ENCODE measurements at regions not wholly inside any gene's neighbourhood (a gene's known extent, or its start where the extent isn't known, plus 50 kb on each side); places are given as distances from the start of the nearest gene placed in this dataset.

- ATAC-seq (no peak), FAIRE-seq (no peak), DNase-seq (ENCODE audit: low spot score) (no peak)
- Histone ChIP-seq H3K27me3 (ENCODE audit: control insufficient read depth in 1 of 2, insufficient read depth in 2 of 2, low read length in 2 of 2) (0 out of 5 replicates have a peak, but pooled peaks cover 0 to 4% of the 10 kb centered on the region in 2 experiments), H3K4me3 (replicated peaks in 1 of 3; ENCODE audit: insufficient read depth in 1 of 3, low read depth in 2 of 3, low read length in 3 of 3) (no peak overlapping the region), H4K20me1 (ENCODE audit: insufficient read depth, low read length) (no peaks in the 10 kb centered on the region), H2AFZ (ENCODE audit: low read length) (no peak overlapping the region), H3K79me2 (ENCODE audit: insufficient read depth, low read length) (no peaks in the 10 kb centered on the region), H3K9ac (ENCODE audit: insufficient read depth, low read depth, low read length) (no peak overlapping the region), H3K4me2 (ENCODE audit: low read depth, low read length) (no peak overlapping the region), H3K27ac (ENCODE audit: extremely low read length, insufficient read depth, low read length) (no peak overlapping the region), H3K9me3 (ENCODE audit: low read length) (no peaks in the 10 kb centered on the region), H3K4me1 (ENCODE audit: insufficient read depth, low read length) (no peaks in the 10 kb centered on the region), H3K36me3 (replicated peaks in 1 of 2; ENCODE audit: control insufficient read depth in 1 of 2, insufficient read depth in 2 of 2, low read length in 2 of 2) (no peaks in the 10 kb centered on the region)
- POLR2A ChIA-PET: no interaction called here
- CTCF ChIA-PET (ENCODE audit: low intra/inter-chr PET ratio, low total read pairs): no interaction called here
- intact Hi-C loops (cut with micrococcal nuclease; ENCODE audit: unreplicated experiment) (no loop called here), in situ Hi-C loops (cut with HindIII; ENCODE audit: extremely low pct_ligation_motif_present, low pct_unique_long_range_greater_than_20kb) (no loop called here)
- 1% methylated on average over 3 of the region's 3 CpGs for WGBS (ENCODE audit: low lambda C conversion rate)
- BruUV-seq (replicated peaks): no TSS peak
- TF ChIP-seq ZNF543 (CRISPR knock-in tag; IDR thresholded peaks at IDR 0.05): no peak
- TF ChIP-seq ZNF382 (CRISPR knock-in tag; IDR thresholded peaks at IDR 0.05; ENCODE audit: borderline replicate concordance): no peak
- no peak for TF ChIP-seq WIZ (CRISPR knock-in tag; IDR thresholded peaks at IDR 0.05)
- TF ChIP-seq PATZ1 (CRISPR knock-in tag; IDR thresholded peaks at IDR 0.05): no peak
- no peak for TF ChIP-seq ZNF343 (CRISPR knock-in tag; IDR thresholded peaks at IDR 0.05)
- no peak for TF ChIP-seq KDM1A (CRISPR knock-in tag; IDR thresholded peaks at IDR 0.05)
- TF ChIP-seq ZNF512B (CRISPR knock-in tag; IDR thresholded peaks at IDR 0.05; ENCODE audit: borderline replicate concordance): no peak
- no peak for TF ChIP-seq HOMEZ (CRISPR knock-in tag; IDR thresholded peaks at IDR 0.05; ENCODE audit: low read depth)
- TF ChIP-seq KLF15 (CRISPR knock-in tag; IDR thresholded peaks at IDR 0.05; ENCODE audit: borderline replicate concordance): no peak
- no peak for TF ChIP-seq ZNF597 (CRISPR knock-in tag; IDR thresholded peaks at IDR 0.05)
- TF ChIP-seq ZNF367 (CRISPR knock-in tag; IDR thresholded peaks at IDR 0.05; ENCODE audit: borderline replicate concordance): no peak
- TF ChIP-seq ADNP (CRISPR knock-in tag; IDR thresholded peaks at IDR 0.05): no peak
- TF ChIP-seq FOXM1 (CRISPR knock-in tag; IDR thresholded peaks at IDR 0.05): no peak
Observed at GRCh38 chr14:98966016-98966415, 306.0 kb downstream of the BCL11B start.

Data from HepG2 (cell line).